GM18858 (cell line): ENCODE measurements at regions not wholly inside any gene's neighbourhood (a gene's known extent, or its start where the extent isn't known, plus 50 kb on each side); places are given as distances from the start of the nearest gene placed in this dataset.

Source experiments
- ATAC-seq: cut with Tn5 transposase; IDR thresholded peaks from one replicate; pipeline ENCODE4 v1.9.1; 2021; ENCODE audit not compliant: unreplicated experiment

DNA sequence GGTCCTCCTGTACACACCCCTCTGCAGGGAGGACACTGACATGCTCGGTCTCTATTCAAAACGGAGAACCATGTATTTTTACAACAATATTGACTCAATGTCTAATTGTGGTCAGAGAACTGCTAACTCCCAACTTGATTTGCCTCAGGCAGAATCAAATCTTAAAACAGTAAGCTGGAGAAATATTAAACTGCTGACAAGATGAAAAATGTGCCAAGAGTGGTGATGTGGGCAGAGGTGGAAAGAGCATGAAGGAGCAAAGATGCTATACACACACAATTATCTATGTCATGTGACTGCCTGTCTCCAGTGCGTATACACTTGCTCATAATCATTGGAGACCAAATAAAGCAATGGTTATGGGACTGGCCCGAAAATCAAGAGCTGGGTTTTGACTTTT, 556.1 kb upstream of the ZNF608 start:
- no peak for ATAC-seq

DNA sequence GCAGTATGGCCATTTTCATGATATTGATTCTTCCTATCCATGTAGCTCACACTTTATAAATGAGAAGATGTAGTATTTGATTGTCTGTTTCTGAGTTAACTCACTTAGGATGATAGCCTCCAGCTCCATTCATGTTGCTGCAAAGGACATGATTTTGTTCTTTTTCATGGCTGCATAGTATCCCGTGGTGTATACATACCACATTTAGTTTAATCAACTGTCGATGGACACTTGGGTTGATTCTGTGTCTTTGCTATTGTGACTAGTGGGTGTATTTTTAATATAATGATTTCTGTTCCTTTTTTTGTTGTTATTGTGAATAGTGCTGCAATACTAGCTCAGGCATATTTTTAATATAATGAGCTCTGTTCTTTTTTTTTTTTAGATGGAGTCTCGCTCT, 560.3 kb upstream of the ZNF608 start:
- no peak for ATAC-seq

DNA sequence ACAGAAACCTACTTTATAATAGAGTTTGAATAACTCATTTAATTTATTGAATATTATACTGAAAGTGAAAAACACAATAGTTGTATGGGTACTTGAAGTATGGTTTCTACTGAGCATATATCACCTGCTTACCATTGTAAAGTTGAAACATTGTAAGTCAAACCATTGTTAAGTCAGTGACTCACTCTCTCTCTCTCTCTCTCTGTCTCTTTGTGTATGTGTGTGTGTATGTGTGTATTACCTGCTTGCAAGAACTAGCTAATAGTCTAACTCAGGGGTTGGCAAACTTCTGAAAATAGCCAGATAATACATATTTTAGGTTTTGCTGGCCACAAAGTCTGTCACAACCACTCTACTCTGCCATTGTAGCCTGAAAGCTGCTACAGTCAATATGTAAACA, 564.3 kb upstream of the ZNF608 start:
- no peak for ATAC-seq

DNA sequence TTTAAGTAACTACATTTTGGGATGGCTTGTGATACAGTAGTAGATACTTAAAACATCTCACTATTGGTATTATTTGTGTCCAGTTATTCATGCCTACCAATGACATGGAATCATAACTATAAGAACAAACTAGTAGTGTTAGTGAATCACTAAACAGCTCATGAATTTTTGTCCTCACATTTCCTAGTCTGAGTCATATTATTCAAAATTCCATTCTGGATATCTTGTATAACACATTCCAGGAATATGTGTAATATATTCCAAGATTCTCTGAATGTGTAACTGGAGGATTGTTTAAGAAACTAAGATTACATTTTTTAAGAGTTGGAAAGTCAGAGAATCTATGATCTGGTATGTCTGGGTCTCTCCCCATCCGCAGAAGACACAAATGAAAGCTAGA, 565.3 kb upstream of the ZNF608 start:
- ATAC-seq, result no peak

DNA sequence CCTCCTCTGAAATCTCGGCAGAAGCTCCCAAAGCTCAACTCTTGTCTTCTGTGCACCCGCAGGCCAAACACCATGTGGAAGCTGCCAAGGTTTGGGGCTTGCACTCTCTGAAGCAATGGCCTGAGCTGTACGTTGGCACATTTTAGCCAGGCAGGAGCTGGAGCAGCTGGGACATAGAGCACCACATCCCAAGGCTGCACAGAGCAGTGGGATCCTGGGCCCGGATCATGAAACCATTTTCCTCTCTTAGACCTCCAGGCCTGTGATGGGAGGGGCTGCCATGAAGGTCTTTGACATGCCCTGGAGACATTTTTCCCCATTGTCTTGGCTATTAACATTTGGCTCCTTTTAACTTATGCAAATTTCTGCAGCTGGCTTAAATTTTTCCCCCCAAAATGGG, 567.1 kb upstream of the ZNF608 start:
- ATAC-seq, result no peak

DNA sequence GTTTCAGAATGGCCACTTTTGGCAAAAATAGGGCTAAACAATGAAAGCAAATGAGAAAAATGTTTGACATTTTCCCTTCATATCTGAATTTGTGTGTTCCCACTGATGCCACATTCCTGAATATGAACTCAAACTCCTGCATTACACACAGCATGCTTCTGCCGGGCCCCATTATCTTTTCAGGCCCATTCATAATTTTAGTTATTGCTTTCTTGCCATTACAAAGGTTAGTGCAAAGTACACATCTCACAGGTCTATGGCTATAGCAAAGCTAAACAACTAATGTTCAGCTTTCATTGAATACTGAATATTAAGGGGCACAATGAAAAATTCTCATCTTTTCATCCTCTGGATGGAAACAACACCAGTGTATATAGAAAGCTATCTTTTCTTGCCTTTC, 568.9 kb upstream of the ZNF608 start:
- ATAC-seq, result no peak

DNA sequence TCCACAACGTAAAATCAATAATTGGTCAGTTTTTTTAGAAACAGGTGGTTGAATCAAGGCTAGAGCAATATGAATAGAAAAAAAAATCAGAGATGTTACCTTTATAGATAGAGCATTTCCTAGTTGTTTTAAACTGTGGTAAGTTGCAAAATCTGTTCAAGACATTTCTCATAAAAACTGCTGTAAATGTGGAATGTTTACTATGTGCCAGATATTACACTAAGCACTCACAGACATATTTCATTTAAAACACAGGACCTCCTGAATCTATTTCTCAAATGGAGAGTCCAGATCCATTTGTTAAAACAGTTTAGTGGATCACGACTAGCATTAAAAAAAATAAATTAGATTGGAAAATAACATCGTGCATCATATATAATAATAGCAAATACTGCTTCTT, 570.0 kb upstream of the ZNF608 start:
- ATAC-seq, result no peak

DNA sequence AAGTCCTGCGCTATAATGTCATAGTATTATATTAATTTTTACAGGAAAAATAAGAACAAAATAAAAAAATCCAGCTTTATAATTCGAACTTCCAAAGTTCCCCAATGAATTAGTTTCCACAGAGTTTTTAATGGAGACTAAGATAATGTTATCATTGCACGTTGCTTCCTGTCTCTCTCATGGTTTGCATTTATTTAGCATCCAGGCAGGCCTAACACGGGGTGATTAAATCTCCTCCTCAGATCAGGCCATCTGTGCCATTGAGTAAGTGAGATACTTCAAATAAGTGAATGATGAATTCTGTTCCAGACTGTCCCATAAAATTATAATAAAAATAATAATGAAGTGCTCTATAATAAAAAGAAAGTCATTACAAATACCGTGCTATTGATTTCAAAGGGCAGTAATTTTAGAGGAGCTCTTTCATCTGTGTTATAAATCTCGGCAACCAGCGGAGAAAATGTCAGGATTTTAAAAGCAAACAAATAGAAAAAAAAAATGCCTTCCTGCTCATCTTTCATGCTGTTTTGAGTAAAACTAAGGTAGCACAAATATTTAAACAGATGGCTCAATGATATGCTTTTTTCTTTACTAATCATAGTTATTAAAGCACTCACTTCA, 570.6 kb upstream of the ZNF608 start:
- no peak for ATAC-seq

DNA sequence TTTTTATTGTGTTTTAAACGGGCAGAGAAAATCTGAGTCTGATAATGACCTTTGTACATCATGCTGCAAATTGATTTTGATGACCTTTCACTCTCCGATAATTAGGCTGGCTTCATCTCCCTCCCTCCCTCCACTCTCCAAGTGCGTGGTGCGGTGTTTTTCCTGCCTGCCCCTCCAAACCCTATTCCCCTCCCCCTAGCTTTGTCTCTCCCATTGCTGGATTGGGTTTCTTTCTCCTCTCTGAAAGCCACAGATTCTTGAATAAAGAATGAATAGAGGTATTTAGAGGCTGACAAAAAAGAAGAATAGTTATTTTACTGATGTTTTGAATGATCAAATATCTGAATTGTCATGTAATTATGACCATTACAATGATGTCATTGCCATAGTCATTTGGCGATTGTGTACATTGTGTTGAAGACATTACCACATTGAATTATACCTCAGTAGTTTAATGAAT, 571.1 kb upstream of the ZNF608 start:
- ATAC-seq, result no peak

DNA sequence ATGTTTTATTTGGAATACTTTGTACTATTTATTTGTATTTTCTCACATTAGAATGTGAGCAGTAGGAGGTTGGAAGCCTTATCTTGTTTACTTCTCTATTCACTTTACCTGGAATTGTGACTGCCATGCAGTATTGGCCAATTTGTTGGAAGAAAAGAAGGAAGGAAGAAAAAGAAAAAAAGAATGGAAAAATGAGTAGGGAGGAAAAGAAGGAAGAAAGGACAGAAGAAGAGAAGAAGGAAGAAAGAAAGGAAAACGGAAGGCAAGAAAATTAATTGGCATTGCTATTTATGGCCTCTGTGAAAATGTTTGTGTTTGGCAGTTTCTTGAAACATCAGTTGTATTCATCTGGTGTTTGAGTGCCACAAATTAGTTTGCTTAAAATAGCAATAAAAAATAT, 575.2 kb upstream of the ZNF608 start:
- ATAC-seq, result no peak

DNA sequence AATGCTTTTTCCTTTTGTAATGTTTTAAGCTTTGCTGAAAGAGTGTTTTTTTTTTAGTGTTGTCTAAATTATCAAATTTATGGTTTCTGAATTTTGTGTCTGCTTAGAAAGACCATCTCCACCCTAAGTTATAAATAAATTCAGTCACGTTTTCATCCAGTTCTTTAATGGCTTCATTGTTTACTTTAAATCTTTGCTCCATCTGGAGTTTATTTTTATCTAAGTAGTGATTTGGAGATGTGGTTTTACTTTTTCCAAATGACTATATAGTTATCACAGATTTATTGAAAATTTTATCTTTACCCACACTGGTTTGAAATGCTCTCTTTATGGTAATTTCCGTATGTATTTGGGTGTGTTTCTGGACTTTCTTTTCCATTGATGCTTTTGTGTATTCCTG, 577.2 kb upstream of the ZNF608 start:
- no peak for ATAC-seq

DNA sequence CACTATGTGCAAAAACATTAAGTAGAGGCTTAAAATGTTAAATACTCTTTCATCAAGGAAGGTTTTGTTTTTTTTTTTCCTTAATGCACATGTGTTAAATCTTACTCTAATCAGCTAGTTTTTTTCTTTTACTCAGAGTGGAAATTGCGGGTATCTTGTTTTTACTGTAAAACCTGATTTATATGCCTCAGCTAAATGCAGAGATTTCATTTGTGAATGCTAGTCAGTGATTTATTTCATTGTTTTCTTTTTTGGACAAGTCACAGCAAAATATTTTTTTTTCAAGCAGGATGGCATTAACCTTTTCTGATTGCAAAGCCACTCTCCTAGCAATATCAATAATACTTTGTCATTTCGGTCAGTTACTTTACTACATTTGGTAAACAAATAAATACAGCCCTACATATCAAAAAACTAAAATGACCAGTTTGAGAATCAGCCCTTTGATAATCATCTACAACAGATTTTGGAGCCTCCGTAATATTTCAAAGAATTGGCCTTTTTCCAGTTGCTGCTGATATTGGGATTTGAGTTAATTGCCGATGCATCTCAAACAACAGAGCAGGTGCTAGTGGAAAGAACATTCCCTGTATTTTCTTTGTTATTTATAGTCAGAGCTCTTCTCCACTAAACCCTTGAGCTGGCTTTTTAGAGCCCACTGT, 579.2 kb upstream of the ZNF608 start:
- no peak for ATAC-seq

DNA sequence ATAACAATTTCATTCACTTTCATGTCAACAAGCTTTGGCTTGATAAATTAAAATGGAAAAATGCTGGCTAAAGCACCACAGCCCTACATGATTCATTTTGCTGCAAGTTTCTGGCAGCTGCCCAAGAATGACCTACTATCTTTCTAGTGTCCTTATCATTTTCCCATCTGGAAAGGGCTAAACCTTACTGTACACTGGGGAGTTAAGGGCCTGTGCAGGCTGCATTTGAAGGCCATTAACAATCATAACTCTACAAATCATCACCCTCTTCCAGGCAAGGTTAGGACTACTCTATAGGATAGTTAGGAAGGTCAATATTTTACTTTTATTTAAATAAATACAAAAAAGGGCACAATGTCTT, 579.7 kb upstream of the ZNF608 start:
- no peak for ATAC-seq

DNA sequence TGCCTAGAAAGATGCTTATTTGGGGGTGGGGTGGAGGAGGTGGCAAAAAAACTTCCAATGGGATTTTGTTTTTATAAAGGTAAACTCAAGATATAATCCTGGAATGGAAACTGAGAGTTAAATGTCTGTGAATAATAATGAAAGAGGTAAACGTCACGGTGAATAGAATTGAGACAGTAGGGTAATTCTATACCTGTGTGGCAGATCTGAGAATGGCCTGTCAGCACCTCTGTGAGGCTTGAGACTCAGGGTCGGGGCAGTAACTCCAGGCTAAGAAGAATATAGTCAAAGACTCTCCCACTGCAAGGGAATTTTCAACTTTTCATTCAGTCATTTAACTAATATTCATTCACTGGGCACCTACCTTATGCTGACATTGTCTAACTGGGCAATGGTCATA, 581.2 kb upstream of the ZNF608 start:
- ATAC-seq, result no peak

DNA sequence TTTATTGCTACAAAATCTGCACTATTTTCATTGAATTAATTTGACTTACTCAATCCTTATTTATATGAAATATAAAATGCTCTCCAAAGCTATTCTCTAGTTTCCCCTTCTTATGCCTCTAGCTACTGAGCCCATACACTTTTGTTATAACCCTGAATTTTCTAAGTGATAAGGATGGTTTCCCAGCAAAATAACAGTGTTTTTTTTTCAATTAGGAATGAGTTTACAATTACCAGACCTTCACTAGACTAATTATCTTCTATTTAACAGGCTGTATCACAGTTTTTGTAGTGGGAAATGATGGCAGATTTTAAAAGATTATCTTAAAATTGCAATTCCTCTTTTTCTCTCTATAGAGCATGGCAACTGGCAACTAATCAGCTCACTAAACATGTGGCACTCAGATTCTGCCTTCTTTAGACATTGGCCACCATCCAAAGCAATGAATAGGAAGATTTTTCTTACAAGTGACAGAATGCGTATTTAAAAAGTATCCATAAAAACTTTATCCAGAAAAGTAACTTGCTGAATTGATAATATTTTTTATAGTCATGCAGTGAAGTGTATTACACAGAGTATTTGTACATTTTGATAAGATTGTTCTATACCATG, 585.7 kb upstream of the ZNF608 start:
- no peak for ATAC-seq

DNA sequence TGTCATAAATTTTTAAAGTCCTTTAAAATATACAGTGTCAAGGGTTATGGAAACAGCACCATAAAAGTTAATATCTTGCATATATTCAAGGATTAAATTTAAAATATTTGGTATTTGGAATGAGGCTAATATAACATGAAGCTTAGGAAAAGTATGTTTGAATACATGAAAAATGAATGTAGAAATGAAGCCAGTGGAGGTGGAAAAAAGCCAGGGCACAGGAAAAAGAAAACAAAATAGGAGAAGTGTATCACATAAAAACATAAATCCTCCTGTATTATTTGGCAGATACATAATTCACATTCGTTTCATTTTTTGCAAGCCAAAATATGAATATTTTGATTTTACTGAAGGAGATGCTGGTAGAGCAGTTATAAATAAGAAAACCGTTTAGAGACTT, 587.0 kb upstream of the ZNF608 start:
- no peak for ATAC-seq

DNA sequence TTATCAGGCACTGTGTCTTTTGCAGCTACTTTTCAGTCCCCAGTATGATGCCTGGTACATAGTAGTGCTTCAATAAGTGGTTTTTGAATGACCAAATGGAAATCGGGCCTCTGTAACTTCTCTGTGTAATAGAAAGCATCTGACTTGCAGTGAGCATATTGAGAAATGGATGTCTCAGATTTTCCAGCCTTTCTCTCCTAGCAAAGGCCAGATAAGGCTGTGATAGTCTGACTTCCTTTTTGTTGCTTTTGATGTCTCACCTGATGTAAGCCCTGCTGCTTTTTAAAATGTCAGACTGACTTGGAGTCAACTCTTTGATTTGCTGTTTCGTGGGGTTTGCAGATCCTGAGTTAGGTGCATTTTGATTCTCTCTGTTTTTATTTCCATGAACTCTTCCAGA, 590.0 kb upstream of the ZNF608 start:
- ATAC-seq, result no peak

DNA sequence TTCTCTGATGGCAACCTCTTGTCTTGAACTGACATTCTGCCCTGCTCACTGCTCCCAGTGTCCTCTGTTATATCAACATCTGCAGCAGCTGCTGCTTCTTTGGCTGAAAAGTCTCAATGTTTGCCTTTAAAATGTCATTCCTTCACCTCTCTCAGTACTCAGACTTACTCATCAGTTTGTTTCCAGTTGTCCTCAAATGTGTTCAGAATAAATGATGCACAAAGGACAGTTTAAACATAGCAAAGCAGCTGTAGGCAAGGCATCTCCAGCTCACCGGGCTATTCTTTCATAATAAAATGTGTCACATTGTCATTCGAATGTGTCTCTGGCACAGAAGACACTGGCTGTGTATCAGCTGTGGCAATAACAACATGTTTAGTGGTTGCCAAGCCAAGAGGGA, 590.9 kb upstream of the ZNF608 start:
- no peak for ATAC-seq

DNA sequence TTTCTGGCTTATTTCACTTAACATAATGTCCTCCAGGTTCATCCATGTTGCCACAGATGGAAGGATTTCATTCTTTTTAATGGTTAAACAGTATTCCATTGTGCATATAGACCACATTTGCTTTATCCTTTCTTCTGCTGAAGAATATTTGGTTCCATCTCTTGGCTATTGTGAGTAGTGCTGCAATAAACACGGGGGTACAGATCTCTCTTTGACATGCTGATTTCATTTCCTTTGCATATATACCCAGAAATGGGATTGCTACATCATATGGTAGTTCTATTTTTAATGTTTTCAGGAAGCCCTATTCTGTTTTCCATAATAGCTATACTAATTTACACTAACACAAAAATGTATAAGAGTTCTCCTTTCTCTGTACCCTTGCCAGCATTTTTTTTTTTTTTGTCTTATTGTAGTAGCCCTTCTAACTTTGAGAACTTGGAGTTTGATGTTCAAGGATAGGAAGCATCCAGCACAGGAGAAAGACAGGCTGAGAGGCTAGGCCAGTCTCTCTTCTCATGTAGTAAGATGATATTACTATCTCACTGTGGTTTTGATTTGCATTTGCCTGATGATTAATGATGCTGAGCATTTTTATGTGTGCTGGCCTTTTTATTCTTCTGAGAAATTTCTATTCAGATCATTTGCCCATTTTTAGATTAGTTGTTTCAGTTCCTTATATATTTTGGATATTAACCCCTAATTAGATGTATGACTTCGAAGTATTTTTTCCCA, 592.2 kb upstream of the ZNF608 start:
- ATAC-seq, result no peak

DNA sequence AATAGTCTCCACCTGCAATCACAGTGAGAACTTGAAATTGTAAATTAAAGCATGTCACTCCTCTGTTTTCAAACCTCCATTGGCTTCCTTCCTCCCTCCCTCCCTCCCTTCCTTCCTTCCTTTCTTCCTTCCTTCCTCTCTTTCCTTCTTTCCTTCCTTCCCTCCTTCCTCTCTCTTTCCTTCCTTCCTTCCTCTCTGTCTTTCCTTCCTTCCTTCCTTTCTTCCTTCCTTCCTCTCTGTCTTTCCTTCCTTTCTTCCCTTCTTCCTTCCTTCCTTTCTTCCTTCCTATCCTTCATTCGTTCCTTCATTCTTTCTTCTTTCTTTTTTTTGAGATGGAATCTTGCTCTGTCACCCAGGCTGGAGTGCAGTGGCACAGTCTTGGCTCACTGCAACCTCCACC, 595.0 kb upstream of the ZNF608 start:
- ATAC-seq, result no peak

DNA sequence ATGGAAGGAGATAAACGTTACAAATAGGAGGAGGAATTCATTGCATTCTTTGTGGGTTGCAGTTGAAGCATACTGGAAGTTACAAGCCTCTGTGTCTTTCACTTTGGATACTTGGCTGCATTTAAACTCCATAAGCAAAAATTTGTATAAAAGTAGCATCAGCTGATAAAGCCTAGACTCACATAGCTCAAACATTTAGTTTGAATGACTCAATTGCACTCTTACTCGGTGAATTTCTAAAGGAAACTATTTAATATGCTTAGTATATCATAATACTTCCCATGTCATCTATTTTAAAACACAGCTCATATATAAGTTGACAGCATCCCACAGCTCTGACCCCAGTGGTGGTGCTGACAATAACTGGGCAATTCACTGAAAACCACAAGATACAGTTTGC, 596.6 kb upstream of the ZNF608 start:
- ATAC-seq, result no peak

DNA sequence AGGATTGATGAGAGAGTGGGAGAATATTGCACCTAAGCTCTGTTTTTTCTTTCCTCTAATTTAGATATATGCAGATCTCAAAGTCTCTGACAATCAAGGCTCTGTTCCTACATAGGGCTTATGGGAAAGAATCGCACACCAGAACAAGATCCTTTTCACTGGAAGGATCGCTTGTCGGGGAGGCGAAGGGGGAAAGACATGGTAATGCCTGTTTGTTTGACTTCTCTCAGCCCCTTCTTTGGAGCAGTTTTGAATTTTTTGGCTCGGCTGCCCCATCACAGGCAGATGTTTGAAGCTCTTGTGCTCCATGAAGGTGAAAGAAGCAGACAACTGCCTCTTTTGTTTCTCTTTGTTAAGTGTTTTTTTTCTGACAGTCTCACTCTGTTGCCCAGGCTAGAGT, 599.9 kb upstream of the ZNF608 start:
- ATAC-seq, result no peak
